ENCODE measurements at regions not wholly inside any gene's neighbourhood (a gene's known extent, or its start where the extent isn't known, plus 50 kb on each side); places are given as distances from the start of the nearest gene placed in this dataset.
"Not testable (repeated sequence)": the region's sequence is repeated elsewhere in the genome, so short reads cannot be mapped to it uniquely, and the experiment has no call there.

DNA sequence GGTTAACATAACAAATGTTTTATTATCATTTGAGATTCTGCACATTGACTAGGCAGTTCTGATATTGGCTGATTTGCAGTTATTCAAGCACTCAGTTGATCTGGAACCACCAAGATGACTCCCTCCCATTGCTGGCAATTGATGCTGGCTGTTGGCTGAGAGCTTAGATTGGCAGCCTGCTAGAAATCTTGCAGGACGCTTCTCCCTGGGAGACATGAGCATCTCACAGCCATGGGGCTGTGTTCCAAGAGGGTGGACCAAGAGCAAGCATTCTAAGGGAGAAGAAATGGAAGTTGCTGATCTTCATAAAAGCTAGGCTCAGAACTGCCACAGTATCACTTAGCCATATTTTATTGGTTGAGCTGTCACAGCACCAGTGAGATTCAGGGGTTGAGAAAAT lies 233.4 kb upstream of the ID4 start:
- CTCF ChIA-PET, result no interaction called here
- Mint-ChIP-seq H3K36me3 (no peaks in the 10 kb centered on the region), H3K9me3 (no peaks in the 10 kb centered on the region), H3K4me1 (no peaks in the 10 kb centered on the region), H3K27me3 (no peaks in the 10 kb centered on the region), H3K4me3 (no peak overlapping the region), H3K27ac (no peak overlapping the region)
- no peak for DNase-seq

DNA sequence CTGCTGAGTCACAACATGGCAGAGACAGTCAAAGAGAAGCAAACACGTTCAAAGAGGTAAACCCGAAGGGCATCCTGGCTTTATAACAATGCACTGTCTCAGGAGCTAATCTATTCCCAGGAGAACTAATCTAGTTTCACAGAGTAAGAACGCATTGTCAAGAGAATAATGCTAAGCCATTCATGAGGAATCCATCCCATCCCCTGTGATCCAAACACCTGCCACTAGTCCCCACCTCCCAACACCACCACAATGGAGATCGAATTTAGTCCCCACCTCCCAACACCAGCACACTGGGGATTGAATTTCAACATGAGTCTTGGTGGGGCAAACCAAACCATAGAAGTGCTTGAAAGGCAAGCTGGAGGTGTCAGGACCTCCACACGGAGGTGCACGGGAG lies 231.5 kb upstream of the ID4 start:
- Mint-ChIP-seq H3K36me3 (no peaks in the 10 kb centered on the region), H3K27me3 (no peaks in the 10 kb centered on the region), H3K4me1 (no peaks in the 10 kb centered on the region), H3K27ac (no peak overlapping the region), H3K4me3 (no peak overlapping the region), H3K9me3 (no peaks in the 10 kb centered on the region)
- CTCF ChIA-PET, result no interaction called here
- no peak for DNase-seq

DNA sequence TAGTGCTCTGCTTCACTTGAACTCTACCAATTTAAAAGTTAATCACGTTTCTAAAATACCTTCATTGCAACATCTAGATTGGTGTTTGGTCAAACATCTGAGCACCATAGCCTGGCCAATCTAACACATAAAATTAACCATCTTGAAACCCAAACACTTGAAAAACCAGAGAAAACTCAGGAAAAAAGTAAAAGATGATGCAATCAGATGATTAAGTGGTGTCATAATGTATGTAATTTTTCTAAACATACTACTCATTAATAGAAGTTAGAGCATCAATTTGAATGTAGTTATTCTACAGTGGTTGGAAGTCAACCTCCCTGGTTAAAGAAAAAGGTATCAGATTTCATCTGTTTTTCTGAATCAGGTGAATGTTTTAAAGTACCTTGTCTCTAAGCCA lies 228.6 kb upstream of the ID4 start:
- CTCF ChIA-PET, result no interaction called here
- no peaks in the 10 kb centered on the region for H3K4me1 Mint-ChIP-seq
- no peak overlapping the region for H3K27ac Mint-ChIP-seq
- peaks cover 6% of the 10 kb centered on the region for H3K9me3 Mint-ChIP-seq
- DNase-seq, result no peak
- no peaks in the 10 kb centered on the region for H3K36me3 Mint-ChIP-seq
- no peaks in the 10 kb centered on the region for H3K27me3 Mint-ChIP-seq
- H3K4me3 Mint-ChIP-seq, result no peak overlapping the region

DNA sequence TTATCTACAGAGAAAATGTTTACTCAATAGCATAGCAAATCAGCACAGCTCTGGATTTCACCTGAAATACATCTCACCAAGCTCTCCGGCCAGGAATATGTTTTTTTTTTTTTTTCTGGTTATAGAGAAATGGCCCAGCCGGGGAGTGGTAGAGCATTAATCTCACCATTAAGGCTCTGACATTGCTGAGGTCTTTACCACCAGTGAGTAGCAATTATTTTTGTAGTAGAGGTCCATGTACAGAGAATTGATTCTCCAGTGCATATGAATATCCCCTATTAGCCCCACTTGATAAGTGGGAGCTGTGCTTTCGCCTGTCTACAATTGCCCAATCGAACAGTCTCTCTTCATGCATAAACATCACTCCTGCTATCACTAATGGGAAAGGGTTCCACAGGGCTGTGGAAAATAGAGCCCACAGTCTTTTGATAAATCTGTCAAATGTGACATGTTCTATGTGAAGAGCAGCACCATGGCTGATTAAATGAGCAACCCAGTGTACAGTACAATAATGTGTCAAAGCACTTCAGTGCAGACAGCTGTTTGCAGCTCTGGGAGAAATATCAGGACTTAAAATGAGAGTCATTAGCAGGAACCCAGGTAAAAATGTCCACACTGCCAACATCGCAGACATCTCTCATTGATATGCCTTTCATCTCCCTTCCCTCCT lies 227.1 kb upstream of the ID4 start:
- no peaks in the 10 kb centered on the region for H3K36me3 Mint-ChIP-seq
- no peak overlapping the region for H3K4me3 Mint-ChIP-seq
- no peak overlapping the region for H3K27ac Mint-ChIP-seq
- H3K9me3 Mint-ChIP-seq, result peaks cover 9% of the 10 kb centered on the region
- H3K27me3 Mint-ChIP-seq, result no peaks in the 10 kb centered on the region
- CTCF ChIA-PET, result interaction anchor here (0.7 kb wide), 1 partner anchor 17 kb away, joined by 3 read pairs; no protein-coding TSS in a partner anchor
- no peak for DNase-seq
- H3K4me1 Mint-ChIP-seq, result no peaks in the 10 kb centered on the region

DNA sequence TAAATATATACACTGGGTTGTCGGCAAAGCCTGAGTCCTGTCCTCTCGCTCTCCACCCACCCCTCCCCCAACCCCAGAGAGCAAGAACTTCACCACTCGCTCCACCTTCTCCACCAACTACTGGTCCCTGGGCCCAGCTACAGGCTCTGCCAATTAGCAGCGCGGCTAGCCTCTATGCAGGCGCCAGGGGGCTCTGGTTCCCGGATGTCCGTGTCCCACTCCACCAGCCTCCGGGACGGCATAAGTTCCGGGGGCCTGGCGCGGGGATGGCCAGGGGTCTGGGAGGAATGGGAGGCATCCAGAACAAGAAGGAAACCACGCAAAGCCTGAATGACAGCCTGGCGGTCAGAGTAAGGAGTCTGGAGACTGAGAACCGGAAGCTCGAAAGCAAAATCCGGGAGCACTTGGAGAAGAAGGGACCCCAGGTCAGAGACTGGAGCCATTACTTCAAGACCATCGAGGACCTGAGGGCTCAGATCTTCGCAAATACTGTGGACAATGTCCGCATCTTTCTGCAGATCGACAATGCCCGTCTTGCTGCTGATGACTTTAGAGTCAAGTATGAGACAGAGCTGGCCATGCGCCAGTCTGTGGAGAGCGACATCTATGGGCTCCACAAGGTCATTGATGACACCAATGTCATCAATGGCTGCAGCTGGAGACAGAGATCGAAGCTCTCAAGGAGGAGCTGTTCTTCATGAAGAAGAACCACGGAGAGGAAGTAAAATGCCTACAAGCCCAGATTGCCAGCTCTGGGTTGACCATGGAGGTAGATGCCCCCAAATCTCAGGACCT lies 224.3 kb upstream of the ID4 start:
- H3K36me3 Mint-ChIP-seq, H3K4me3 Mint-ChIP-seq, H3K27me3 Mint-ChIP-seq, CTCF ChIA-PET, DNase-seq, H3K27ac Mint-ChIP-seq, H3K4me1 Mint-ChIP-seq: not testable (repeated sequence)
- peaks cover 18% of the 10 kb centered on the region for H3K9me3 Mint-ChIP-seq

DNA sequence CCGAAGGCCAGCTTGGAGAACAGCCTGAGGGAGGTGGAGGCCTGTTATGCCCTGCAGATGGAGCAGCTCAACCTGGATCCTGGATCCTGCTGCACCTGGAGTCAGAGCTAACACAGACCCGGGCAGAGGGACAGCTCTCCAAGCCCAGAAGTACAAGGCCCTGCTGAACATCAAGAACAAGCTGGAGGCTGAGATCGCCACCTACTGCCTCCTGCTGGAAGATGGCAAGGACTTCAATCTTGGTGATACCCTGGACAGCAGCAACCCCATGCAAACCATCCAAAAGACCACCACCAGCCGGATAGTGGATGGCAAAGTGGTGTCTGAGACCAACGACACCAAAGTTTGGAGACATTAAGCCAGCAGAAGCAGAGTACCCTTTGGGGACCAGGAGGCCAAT lies 223.5 kb upstream of the ID4 start:
- no peaks in the 10 kb centered on the region for H3K27me3 Mint-ChIP-seq
- no peaks in the 10 kb centered on the region for H3K4me1 Mint-ChIP-seq
- no peak for DNase-seq
- no peak overlapping the region for H3K27ac Mint-ChIP-seq
- no peak overlapping the region for H3K4me3 Mint-ChIP-seq
- CTCF ChIA-PET, result no interaction called here
- H3K36me3 Mint-ChIP-seq, result no peaks in the 10 kb centered on the region
- peaks cover 18% of the 10 kb centered on the region for H3K9me3 Mint-ChIP-seq

DNA sequence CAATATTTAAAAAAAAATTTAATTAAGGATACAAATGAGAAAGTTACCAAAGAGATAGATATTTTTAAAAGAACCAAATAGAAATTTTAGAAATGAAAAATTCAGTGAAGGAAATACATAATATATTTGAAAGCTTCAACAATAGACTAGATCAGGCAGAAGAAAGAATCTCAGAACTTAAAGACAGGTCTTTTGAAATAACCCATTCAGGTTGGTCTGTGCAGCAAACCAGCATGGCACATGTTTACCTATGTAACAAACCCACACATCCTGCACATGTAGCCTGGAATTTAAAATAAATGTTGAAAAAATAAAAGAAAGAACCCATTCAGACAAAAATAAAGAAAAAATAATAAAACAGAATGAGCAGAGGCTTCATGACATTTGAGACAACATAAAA lies 221.1 kb upstream of the ID4 start:
- Mint-ChIP-seq H3K27me3 (no peaks in the 10 kb centered on the region), H3K36me3 (no peaks in the 10 kb centered on the region)

DNA sequence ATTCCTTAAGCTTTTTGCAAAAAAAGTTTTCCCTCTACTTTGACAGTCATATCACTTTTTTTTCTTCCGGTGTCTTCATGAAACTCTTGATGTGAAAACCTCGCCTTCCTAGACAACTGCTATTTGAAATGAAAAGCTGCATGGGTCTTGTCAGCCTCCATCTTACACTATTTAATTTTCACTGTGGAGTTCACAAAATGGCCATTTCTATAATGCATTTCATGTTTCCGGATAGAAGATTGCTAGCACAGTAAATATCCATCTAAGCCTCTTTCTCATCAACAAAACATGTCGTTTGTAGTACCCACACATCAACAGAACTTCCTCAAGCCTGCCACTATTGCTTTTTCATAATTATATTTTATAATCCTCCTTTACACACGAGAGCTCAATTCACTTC lies 204.9 kb upstream of the ID4 start:
- CTCF ChIA-PET, result no interaction called here
- no peaks in the 10 kb centered on the region for H3K27me3 Mint-ChIP-seq
- DNase-seq, result no peak
- no peaks in the 10 kb centered on the region for H3K36me3 Mint-ChIP-seq
- H3K4me1 Mint-ChIP-seq, result no peaks in the 10 kb centered on the region
- H3K9me3 Mint-ChIP-seq, result no peaks in the 10 kb centered on the region
- no peak overlapping the region for H3K4me3 Mint-ChIP-seq
- no peak overlapping the region for H3K27ac Mint-ChIP-seq

More for the DNA sequence above, 221.1 kb upstream of the ID4 start:
- no peak for DNase-seq
- Mint-ChIP-seq H3K9me3 (peaks cover 18% of the 10 kb centered on the region), H3K27ac (no peak overlapping the region), H3K4me1 (no peaks in the 10 kb centered on the region), H3K4me3 (no peak overlapping the region)
- CTCF ChIA-PET, result no interaction called here

DNA sequence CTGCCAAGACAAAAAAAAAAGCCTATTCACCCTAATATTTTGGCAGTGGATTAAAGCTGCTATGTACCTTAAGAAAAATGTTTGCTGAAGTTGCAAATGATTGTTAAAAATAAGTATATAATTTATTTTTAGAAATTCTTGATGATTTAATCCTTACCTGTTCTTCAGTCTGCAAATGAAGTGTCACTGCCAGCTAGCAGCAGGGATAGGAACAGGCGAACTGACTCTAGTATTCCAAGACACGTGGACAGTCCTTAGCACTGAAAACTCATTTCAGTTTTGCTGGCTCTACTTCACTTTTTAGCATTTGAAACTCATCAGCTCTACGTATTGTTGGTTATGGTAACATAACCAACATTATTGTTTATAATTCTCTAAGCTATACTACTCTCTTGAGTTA lies 204.4 kb upstream of the ID4 start:
- no peaks in the 10 kb centered on the region for H3K27me3 Mint-ChIP-seq

DNA sequence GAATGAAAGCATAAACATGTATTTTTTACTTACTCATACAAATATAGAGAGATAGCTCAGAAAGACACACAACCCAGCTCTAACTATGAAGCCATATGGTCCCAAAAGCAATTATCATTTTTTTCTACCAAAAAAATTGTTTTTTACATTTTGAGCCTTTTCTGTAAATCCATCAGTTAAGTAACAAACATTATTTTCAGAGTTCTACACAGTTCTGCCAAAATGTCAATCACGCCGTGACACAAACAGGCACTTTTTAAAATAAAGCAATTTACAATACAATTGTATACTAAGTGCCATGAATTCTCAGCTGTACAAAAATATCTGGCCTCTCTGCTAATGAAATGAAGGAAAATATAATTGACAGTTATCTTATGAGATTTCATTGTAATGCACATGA lies 201.4 kb upstream of the ID4 start:
- no peaks in the 10 kb centered on the region for H3K36me3 Mint-ChIP-seq
- no peaks in the 10 kb centered on the region for H3K27me3 Mint-ChIP-seq
- H3K4me3 Mint-ChIP-seq, result no peak overlapping the region
- H3K27ac Mint-ChIP-seq, result no peak overlapping the region
- peaks cover 13% of the 10 kb centered on the region for H3K9me3 Mint-ChIP-seq
- H3K4me1 Mint-ChIP-seq, result no peaks in the 10 kb centered on the region
- CTCF ChIA-PET, result no interaction called here
- no peak for DNase-seq

More for the DNA sequence above, 204.4 kb upstream of the ID4 start:
- CTCF ChIA-PET, result no interaction called here
- Mint-ChIP-seq H3K9me3 (no peaks in the 10 kb centered on the region), H3K36me3 (no peaks in the 10 kb centered on the region), H3K27ac (no peak overlapping the region), H3K4me1 (no peaks in the 10 kb centered on the region), H3K4me3 (no peak overlapping the region)
- no peak for DNase-seq

DNA sequence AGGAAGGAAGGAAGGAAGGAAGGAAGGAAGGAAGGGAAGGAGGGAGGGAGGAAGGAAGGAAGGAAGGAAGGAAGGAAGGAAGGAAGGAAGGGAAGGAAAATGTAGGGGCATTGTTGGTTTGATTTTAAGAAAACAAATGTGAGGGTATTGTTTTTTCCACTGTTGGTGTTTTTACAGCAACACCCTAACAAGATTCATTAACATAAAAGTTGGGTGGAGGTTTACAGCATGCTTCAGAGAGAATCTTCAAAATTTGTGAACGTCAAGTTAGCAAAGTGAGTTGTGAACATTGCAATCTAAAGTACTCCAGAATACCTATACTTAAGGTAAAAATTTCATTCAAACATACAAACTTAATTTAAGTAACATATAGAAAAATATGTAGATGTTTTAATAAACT lies 200.2 kb upstream of the ID4 start:
- no peaks in the 10 kb centered on the region for H3K27me3 Mint-ChIP-seq
- peaks cover 14% of the 10 kb centered on the region for H3K9me3 Mint-ChIP-seq
- H3K4me3 Mint-ChIP-seq, result no peak overlapping the region
- no peak for DNase-seq
- H3K36me3 Mint-ChIP-seq, result no peaks in the 10 kb centered on the region
- H3K27ac Mint-ChIP-seq, result no peak overlapping the region
- CTCF ChIA-PET, result no interaction called here
- H3K4me1 Mint-ChIP-seq, result no peaks in the 10 kb centered on the region

DNA sequence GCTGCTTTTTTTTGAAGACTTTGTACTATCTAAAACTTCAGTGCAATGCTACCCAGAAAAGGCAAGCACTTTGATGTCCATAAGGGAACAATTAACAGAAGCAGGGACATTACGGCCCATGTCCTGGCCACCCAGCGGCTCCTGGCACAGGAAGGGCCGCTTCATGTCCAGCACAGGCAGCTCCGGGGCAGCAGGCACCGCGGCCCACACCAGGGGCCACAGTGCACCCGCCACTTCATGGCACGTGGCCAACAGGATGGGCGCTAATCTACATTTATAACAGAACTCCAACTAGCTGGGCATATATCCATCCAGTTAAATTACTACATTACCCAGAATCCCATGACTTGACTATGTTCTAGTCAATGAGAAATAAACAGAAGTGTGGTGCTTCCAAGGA lies 198.2 kb upstream of the ID4 start:
- Mint-ChIP-seq H3K4me3 (no peak overlapping the region), H3K27me3 (no peaks in the 10 kb centered on the region), H3K36me3 (no peaks in the 10 kb centered on the region), H3K9me3 (peaks cover 14% of the 10 kb centered on the region), H3K27ac (no peak overlapping the region), H3K4me1 (no peaks in the 10 kb centered on the region)
- DNase-seq, result no peak
- CTCF ChIA-PET, result no interaction called here

DNA sequence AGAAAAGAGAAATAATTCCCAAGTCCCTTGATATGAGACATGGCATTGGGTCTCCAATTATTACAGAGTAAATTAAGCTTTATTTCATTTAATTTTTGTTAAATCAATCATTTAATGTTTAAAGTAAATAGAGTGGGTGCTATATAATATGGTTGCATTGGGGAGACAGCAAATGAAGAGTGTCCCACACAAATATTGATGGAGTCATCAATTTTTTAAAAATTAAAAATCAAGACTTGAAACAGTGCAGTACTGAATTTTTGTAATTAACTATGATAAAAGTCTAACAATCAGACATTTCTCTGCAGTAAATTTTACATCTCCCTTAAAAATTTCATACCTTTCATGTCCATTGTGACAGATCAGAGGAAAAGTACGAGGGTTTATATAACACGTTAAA lies 193.9 kb upstream of the ID4 start:
- no peaks in the 10 kb centered on the region for H3K27me3 Mint-ChIP-seq
- CTCF ChIA-PET, result no interaction called here
- H3K27ac Mint-ChIP-seq, result no peak overlapping the region
- H3K4me3 Mint-ChIP-seq, result no peak overlapping the region
- no peaks in the 10 kb centered on the region for H3K4me1 Mint-ChIP-seq
- no peaks in the 10 kb centered on the region for H3K36me3 Mint-ChIP-seq
- peaks cover 10% of the 10 kb centered on the region for H3K9me3 Mint-ChIP-seq
- no peak for DNase-seq

DNA sequence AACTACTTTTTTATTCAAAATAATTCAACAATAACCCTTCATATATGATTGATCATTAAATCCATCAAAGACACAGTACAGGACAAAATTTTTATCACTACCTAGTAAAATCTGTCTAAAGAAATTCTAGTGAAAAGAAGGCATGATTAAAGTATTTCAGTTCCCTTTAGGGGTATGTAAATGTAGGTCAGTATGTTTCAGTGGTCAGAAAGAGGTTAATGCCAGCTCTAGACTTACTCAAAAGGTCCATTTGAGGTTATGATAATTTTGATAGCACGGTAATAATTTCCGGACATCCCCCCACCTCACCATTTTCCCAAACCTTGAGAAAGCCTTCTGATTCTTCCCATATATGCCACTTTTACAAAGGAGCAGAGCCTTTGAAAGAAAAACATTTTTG lies 193.5 kb upstream of the ID4 start:
- DNase-seq, result no peak
- H3K27ac Mint-ChIP-seq, result no peak overlapping the region
- no peak overlapping the region for H3K4me3 Mint-ChIP-seq
- CTCF ChIA-PET, result no interaction called here
- H3K9me3 Mint-ChIP-seq, result peaks cover 7% of the 10 kb centered on the region
- no peaks in the 10 kb centered on the region for H3K27me3 Mint-ChIP-seq
- no peaks in the 10 kb centered on the region for H3K4me1 Mint-ChIP-seq
- no peaks in the 10 kb centered on the region for H3K36me3 Mint-ChIP-seq

DNA sequence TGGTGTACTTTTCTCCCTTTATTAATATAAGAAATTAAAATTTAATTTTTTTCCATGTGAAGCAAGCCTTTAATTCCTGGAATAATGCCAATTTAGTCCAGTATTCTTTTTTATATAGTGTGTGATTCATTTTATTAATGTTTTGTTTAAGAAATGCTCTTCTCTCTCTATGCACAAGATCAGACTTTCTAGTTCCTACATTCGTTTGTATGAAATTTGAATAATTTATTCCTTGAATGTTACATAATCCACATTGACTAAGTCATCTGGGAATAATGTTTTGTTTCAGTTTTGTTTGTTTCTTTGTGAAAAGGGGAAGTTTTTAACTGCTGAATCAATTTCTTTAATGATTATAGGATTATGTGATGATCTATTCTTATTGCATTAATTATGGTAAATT lies 181.4 kb upstream of the ID4 start:
- Mint-ChIP-seq H3K4me3 (no peak overlapping the region), H3K27ac (no peak overlapping the region), H3K4me1 (no peaks in the 10 kb centered on the region), H3K36me3 (no peaks in the 10 kb centered on the region), H3K27me3 (no peaks in the 10 kb centered on the region), H3K9me3 (peaks cover 2% of the 10 kb centered on the region)
- DNase-seq, result no peak
- CTCF ChIA-PET, result interaction anchor here (0.6 to 0.7 kb wide), 2 partner anchors 1055 to 1154 kb away, joined by 3 to 4 read pairs; no protein-coding TSS in a partner anchor
